HG02852 (cell line): ENCODE measurements at regions not wholly inside any gene's neighbourhood (a gene's known extent, or its start where the extent isn't known, plus 50 kb on each side); places are given as distances from the start of the nearest gene placed in this dataset.
A peak's percentile ranks its signal among the peaks of the same experiment; 100 is the strongest.

Source experiments
- ATAC-seq: cut with Tn5 transposase; IDR thresholded peaks from one replicate; pipeline ENCODE4 v1.9.1; 2021; ENCODE audit warnings: mild to moderate bottlenecking, moderate library complexity; ENCODE audit not compliant: unreplicated experiment

DNA sequence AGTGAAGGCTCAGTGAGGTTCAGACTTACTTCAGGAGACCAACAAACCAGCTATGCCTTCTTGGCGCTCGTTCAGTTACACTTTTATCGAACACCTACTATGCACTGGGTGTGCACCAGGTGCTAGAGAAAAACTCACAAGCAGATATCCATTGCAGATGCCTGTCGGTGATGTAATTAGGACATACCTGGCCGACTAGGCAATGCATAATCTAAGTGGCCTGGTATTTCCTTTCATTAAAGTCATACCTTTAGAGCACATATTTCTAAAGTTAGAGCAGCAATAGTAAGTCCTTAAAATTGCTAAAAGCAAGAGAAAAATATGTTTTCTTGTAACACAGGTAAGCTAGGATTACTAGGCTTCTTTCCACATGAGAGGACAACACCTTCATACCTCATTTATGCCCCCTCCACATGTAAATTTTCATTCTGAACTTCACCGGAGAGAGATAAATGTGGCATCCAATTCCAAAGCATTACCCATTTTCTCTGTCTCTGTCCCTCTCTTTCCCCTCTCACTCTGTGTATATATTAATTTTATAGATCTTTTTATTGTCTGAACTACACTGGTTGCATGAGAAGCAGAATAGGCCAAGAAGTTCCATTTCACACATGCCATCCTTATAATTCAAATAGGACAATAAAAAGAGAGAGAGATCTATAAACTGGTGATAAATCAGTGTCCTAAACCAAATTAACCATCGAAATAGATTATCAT is 242.2 kb downstream of the SPTSSA start:
- no peak for ATAC-seq

DNA sequence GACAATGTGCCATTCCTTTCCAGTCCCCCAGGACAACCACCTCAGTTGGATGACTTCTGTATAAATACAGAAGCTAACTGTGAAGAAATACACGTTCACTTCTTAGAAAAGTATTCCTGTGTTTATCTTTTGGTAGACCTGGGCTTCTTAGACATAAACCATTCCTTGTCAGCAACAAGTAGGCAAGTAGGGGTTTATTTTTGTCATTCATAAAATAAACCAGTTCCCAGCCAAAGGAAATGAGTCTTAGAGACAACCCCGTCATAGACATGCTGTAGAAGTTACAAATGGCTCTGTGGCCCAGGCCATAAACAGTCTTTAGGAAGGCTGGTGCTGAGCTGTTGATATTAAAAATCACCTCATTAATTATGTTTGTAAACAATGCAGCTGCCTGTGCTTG is 243.2 kb downstream of the SPTSSA start:
- no peak for ATAC-seq

DNA sequence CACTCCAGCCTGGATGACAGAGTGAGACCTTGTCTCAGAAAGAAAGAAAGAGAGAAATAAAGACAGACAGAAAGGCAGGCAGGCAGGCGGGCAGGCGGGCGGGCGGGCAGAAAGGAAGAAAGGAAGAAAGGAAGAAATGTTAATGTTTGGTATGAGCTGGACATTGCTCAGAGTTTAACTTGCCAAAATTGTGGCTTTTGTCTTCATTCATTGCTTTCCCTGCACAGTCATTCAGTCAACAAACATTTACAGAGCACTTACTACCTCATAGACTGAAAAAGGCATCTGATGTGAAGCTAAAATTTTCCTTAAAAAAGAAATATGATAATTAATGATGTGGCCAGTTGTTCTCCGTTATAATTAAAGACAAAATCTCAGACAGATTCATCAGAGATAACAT is 247.1 kb downstream of the SPTSSA start:
- ATAC-seq, result no peak

DNA sequence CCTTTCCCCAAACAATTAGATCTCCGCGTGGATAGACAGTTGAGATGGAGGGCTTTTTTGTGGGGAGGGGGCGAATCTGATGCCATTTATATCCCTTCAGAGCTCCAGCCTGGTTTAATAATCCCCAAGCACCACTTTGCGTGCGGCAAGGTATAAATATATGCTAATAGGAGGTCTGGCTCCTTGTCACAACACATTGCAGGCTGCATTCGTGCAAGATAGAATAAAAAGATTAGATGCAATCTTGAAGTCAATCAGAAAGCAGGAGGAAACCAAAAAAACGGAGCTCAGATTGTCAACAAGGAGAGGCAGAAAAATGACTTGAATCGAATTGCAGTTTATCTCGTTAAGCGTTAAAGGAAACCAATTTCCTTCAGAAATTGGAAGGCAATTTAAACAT is 248.7 kb downstream of the SPTSSA start:
- ATAC-seq, result no peak

DNA sequence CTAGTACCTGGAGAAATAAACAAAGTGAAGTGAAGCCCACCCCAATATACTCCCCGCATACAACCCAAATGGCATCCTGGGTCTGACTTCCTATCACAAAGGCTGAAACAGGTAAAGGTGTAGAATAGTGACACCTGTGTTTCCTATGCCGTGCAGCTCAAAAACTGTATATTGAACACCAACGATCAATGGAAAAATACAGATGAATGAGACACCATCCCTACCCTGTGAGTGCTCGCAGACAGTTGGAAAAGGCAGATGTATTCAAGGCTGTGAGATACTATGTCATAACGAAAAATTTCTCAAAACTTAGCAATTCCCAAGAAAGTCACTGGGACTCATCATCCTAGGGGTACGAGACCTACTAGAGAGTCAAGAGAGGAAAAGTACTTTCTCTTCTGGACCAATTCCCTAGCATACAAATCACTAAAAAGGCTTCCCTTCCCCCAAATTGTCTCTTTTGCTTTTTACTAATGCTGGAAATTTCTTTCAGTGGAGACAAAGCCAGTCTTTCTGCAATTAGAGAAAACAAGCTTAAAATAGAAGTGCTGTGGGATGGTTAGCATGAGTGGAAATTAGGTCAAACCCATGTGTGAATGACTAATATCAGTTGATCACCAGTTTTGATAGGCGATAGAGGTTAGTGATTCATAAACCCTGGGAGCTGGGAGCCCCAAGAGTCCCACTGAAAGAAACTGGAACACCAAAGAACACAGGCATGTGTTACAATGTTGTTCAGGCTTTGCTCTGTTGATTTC is 249.7 kb downstream of the SPTSSA start:
- no peak for ATAC-seq

DNA sequence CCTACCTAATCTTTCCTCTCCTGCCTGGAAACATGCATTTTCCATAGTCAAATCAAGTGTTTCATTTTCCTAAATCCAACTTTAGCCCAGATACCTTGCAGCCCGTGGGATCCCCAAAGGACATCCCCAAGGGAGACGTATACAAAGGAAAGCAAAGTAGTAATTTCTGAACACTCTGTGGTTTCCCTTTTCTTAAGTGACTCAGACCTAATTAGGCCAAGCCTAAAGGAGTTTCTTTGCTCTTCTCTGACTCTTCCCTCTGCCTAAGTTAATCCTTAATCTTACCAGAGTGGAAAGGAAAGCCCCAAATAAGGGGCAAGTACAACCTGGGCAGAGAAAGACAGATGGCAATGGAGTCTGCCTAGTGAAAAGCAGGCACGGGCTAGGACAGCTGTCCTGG is 250.3 kb downstream of the SPTSSA start:
- peak; percentile 92 for ATAC-seq

DNA sequence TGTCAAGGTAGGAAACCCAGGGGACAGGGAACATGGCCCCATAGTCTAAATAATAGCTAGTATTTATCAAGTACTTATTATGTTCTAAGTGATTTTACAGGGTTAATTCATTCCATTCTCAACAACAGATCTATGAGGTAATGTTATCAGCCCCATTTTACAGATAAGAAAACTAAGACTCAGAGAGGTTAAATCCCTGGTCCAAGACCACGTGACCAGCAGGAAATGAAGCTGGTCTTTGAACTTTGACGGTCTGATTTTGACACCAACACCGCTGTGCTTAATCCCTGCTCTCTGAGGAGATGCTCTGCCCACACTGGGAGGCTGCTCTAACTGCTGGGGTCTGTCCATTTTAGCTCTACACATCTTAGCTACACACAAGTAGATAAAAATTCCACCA is 253.5 kb downstream of the SPTSSA start:
- no peak for ATAC-seq

DNA sequence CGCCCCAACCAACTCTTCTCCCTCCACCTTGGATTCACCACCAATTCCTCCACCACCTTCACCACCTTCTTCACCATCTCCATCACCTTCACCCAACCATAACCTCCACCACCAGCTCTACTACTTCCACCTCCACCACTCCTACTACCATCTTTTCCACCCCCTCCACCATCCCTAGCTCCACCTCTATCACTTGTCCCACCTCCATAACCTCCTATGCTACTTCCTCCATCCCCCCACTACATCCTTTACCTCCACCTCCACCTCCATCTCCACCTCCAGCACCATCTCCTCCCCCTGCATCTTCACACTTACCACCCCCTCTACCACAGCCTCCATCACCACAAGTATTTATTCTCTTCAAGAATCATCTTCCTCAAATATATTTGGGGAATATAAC is 254.9 kb upstream of the EGLN3 start:
- ATAC-seq, result no peak

DNA sequence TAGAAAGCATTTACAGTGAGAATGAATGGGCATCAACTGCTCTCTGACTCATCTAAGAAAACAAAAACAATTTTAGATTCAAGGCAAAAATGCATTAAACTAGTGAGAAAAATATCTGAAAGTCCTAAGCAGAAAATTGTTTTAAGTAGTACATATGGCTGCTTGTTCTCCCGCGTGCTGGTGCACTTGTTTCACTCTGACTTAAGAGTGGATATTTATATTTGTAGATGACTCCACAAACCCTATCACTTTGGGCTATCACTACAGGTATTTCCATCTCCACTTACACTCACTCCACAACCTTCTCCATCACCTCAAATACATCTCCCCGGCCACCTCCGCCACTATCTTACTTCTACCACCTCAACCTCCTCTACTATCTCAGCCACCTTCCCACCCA is 253.9 kb upstream of the EGLN3 start:
- ATAC-seq, result no peak

DNA sequence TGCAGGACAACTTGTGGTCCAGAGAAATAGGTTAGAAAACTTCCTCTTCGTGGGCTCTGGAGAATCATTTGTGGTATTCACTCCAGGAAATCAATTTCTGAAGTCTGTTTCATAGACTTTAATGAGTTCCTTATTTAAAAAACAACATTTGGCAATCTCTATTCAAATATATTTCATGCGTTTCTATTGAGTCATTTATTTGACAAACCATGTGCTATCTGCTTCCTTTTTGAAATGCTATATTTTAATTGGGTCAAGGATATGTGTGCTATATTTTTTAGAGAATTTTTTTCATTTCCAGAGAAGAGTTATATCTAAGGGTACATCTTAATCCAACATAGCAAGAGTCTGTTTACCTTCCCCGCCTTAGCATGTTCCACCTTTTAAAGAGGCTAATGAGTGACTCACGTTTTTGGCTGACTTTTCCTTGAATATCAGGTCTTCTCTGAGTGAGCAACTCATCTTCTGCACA is 252.4 kb upstream of the EGLN3 start:
- no peak for ATAC-seq

DNA sequence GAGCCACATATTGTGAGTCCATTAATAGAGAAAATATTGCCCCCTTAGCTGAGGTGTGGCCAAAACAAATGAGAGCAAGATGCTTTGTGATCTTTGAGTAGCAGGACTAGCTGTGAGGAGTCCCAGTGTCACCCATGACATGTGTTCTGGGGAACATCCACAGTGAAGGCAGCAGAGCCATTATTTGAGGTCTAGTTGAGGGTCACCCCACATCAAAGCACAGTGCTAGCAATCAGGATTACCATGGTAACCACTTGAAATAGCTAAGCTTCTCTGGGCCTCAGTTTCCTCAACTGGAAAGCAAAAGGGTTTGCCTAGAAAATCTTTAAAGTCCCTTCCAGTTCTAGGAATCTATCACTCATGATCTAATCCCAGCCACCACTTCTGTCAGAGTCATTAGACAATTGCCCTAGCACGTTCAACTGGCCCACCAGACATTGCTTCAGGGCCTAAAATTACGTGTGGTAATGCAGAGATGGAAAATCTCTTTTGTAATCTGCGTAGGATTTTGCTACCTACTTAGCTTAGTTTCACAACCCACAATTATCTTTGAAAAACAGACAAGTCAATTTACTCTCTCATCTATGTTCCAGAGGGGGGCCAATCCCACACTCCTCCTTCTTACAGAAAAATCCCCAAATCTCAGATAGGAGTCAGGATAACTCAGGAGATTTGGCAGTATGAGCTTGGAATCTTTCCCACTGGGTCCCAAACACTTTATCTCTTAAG is 251.2 kb upstream of the EGLN3 start:
- no peak for ATAC-seq

DNA sequence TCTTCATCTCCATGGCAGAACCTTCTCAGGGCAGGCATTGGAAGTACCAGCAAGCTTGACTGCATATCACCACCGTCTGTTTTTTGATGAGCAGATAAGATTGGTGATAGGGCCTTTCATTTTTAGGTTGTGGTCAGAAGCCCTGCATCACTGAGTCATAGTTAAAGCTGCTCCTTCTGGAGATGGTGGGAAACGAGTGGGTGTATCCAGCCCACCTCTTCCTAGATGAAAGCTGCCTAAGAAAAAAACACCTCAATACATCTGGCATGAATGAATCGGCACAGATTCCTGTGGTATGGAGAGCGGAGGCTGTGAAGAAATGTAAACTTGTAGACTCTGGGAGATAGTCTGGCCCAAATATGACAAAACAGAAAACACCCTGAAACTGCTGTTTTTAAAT is 248.7 kb upstream of the EGLN3 start:
- no peak for ATAC-seq

DNA sequence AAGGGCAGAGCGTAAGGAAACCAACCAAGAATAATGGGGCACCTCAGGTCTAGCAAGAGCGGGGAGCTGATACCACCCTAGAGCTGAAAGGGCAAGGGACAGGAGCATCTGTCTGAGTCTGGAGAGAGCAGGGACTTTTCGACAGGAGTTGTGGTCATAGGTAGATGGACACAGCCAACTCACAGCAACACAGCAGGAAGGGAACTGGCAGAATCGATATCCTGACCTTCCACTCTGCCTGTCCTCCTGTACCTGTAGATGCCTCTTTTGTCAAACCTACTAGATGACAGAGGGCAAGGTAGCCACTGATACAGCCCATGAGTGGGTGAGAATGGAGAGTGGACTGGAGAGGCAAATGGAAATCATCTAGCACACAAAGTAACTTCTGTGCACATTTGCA is 247.2 kb upstream of the EGLN3 start:
- ATAC-seq, result no peak

DNA sequence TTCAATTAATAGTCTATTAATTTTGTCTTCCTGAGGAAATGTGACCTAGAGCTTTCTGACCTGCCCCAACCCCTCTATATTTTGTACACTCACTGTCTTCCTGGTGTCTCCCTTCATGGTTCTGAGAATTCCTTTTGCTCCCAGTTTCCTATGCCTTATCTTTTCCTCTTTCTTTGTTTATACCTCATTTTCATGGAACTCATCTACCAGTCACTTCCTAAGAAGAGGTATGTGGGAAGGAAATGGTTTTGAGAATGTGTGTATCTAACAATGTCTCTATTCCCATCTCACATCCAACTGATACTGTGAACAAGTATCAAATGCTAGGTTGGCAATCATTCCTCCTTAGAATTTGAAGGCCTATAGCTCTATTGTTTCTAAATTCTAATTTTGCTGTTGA is 245.1 kb upstream of the EGLN3 start:
- ATAC-seq, result no peak

DNA sequence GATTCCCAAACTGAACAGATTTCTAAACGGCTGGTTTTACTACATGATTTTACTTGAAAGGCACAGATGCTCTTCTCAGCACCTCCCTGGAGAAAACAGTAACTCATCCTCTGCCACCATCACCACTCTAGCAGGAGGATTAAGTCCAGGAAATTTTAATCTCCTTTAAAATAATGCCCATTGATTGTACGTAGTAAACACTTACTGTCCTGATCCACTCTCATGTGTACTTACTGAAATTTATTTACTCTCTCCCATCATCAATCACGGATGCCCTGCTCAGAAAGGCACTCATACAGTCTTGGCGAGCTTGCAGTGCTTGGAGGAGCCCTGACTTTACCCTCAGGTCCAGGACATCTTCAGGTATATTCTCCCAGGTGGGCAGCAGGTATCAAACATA is 239.8 kb upstream of the EGLN3 start:
- ATAC-seq, result no peak

DNA sequence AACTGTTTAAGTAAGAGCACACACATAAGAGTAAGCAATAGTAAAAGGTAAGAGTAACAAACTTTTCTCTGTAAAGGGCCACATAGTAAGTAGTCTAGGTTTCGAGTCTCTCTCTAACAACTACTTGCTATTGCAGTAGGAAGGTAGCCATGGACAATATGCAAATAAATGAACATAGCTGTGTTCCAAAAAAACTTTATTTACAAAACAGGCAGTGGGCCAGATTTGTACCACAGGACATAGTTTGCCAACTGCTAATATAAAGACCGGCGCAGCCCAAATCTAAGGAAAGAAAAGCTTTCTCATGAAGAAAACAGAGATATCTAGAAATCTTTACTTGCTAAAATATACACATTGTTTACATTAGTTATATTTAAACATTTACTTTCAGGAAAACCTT is 239.0 kb upstream of the EGLN3 start:
- no peak for ATAC-seq

DNA sequence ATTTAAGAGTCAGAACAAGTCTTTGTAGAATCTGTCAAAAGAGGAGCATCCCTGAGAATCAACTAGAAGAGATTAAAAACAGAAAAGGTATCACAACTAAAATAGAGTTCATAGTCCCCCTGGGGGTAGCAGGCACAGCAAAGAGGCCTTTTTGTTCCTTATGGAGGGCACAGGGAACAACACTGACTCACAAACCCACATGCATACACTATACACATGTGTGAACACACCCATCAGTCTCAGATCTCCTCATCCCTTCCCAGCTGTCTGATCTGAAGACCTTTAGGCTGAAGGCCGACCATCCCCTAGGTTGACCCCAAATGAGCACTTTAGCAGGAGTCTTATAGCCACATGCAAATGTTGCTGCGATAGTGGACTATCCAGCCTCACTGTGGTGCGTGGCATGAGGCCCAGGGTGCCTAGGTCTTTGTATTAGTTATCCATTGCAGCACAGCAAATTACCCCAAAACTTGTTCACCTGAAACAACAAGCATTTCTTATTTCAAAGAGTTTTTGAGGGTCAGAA is 236.7 kb upstream of the EGLN3 start:
- no peak for ATAC-seq

DNA sequence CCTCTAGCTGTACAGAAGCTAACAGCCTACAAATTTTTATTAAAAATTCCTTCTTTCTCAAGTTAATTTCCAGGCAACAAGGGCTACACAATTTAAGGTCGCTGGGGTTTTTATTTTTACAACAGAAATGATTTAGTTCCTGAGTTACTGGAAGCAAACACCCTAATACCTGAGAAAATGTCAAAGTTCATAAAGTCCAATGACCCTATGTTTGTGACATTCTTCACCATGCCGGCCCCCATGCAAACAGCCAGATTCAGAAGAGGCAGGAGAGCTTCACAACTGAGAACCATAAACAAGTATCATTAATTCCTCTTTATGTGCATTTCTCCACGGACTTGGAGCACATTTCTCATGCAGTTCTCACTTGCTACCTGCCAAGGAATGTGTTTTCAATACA is 236.2 kb upstream of the EGLN3 start:
- ATAC-seq, result no peak

DNA sequence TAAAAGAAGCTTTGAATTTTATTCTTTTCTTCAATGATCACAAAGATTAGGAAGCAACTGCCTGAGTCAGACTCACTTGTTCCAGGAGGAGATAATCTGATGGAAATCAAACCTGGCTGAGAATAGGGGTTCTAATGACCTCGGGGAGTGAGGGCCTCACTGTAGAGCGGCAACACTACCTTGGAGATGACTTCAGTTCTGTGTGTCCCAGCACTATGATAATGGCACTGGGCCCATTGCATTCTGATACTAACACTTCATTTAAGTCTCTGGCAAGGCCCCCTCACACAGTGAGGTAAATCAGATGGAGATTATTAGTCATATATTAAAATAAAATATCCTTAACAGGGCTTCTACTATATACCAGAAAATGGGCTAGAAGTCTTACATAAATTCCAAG is 233.3 kb upstream of the EGLN3 start:
- no peak for ATAC-seq

DNA sequence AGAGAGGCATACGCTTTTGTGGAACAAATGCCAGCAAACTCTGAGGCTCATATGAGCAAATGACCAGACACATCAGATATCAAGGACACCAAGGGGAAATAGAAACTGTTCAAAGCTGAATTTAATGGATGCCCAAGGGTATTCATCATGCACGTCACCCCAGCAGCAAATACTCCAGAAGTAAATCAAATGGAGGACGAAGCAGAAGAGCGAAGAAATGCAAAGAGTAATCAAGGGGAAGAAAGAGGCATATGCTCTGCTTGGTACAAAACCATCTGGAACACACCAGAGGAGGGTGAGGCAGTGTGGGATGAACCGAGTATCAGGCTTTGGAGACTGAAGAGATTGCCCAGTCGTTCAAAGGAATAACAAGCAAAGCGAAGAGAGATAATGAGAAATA is 232.6 kb upstream of the EGLN3 start:
- ATAC-seq, result no peak

DNA sequence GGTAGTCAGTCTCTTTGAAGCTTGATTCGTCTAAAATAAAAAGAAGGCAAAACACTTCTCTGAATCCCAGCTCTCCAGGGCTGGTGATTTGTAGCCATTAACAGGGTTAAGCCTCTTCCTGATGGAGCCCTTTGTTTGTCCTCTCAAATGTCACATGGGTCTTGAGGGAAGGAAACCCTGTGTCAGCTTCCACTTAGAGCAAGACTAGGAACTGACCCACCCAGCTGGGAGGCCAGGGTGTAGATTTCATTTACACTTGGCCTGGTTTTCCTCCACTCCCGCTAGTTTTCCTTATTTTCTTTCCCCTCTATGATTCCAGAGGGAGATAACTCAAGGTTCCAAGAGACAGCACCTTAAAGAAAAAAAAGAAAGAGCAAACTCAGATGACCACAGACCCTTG is 230.5 kb upstream of the EGLN3 start:
- no peak for ATAC-seq

DNA sequence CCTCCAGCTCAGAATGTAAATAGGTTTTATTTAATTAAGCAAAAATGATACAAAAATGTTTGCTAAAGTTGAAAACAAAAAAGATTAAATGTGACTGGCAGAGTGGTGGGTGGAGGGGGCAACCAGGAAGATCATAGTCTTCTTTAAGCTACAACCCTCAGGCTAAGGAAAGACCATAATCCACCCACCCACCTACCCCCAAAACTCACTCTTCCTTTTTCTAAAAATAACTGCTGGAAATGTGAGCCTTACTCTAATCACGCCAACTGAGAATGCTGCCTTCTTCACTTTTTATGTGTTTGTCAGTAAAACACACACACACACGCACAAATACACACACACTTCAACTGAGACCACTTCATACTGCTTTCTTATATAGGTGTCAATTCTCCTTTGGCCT is 230.0 kb upstream of the EGLN3 start:
- ATAC-seq, result no peak
